ENCODE measurements at regions not wholly inside any gene's neighbourhood (a gene's known extent, or its start where the extent isn't known, plus 50 kb on each side); places are given as distances from the start of the nearest gene placed in this dataset.

GRCh38 chr2:12047761-12048160 is 301.3 kb downstream of the LPIN1 start:
- TF ChIP-seq, protein P1, sequence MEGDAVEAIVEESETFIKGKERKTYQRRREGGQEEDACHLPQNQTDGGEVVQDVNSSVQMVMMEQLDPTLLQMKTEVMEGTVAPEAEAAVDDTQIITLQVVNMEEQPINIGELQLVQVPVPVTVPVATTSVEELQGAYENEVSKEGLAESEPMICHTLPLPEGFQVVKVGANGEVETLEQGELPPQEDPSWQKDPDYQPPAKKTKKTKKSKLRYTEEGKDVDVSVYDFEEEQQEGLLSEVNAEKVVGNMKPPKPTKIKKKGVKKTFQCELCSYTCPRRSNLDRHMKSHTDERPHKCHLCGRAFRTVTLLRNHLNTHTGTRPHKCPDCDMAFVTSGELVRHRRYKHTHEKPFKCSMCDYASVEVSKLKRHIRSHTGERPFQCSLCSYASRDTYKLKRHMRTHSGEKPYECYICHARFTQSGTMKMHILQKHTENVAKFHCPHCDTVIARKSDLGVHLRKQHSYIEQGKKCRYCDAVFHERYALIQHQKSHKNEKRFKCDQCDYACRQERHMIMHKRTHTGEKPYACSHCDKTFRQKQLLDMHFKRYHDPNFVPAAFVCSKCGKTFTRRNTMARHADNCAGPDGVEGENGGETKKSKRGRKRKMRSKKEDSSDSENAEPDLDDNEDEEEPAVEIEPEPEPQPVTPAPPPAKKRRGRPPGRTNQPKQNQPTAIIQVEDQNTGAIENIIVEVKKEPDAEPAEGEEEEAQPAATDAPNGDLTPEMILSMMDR (IDR thresholded peaks at IDR 0.05), result no peak
- no peak for TF ChIP-seq POLR2A (IDR thresholded peaks at IDR 0.05)
